NCI-H460 (cell line): ENCODE measurements at regions not wholly inside any gene's neighbourhood (a gene's known extent, or its start where the extent isn't known, plus 50 kb on each side); places are given as distances from the start of the nearest gene placed in this dataset.

Source experiments
- DNase-seq: peaks from one replicate; pipeline ENCODE4 v3.0.0-alpha.2; 2016; ENCODE audit warnings: low read depth; ENCODE audit errors: extremely low read depth

DNA sequence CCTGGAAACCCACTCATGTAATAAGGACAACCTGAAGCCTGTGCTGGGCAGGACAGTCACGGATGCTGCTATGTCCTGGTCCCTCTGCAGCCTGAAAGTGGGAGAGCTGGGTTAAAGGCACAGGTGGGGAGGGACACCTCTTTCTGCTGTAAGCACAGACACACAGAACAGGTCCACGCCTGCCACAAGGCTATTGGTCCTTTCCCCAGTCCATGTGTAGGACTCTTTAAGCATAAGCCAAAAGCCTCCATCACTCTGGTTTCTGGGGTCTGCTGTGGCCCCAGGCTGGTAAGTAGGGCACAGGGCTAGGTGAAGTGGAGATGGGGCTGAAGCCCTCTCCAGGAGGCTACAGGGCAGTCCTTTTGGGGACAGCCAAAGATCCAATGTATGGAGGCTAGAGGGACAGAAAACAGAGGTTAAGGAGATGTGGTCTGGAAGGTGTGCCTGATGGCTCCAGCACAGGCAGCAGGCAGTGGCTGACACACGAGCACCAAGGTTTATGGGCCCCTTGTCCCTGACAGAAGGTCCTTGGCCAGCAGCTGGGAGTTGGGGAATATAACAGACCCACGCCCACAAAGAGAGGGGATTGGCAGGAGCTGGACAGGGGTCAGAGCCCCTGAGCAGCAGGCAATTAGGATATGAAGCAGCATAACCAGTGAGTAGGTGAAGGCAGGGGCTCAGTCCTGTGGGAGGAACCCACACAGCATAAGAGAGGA, 203.6 kb upstream of the MVB12B start:
- DNase-seq: no peak

DNA sequence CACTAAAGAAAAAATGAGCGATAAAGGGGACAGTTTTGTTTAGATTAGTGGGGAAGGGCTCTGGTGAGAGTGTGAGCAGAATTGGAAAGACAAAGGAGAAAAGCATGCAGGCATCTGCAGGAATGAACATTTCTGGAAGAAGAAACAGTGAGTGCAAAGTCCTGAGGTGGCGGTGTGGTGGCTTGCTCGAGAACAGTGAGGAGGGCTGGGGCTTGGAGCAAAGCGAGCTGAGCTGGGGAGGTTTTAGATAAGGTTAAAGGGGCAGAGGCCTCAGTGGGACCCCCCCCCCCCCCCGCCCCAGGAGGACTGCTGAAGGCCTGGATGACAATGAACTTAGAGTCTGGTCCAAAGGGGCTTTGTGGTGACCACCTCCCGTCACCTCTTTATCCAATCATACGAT, 202.7 kb upstream of the MVB12B start:
- DNase-seq: no peak

DNA sequence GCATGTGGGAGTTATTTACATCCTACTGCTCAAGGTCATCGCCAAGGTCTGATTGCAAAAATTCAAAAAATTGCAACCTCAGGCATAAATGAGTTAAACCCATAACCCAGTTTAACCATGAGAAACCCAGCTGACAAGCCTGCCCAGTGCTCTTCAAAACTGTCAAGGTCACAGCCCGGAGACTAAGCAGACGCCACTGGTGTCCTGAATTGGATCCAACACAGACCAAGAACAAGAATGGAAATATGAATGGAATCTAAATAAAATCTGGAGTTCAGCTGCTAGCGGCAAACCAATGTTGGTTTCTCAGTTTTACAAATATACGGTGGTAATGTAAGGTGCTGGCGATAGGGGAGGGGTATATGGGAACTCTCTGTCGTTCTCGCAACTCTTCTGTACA, 201.5 kb upstream of the MVB12B start:
- no peak for DNase-seq

DNA sequence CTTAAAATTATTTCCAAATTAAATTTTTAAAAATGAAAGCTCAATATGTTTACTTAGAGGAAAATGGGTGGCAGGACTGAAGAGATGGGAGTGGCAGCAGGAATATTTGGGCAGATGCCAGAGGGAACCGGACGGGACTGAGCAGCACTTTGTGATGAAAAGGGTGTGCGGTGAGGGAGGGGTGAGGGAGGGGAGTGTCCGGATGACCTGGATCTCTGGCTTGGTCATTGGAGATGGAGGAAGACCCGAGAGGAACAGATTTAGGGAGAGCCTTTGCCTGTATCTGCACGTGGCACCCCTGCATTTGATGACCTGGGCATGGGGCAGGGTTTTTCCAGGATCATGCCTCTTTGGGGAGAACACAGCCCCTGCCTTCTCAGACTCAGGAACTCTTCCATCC, 201.1 kb upstream of the MVB12B start:
- no peak for DNase-seq

DNA sequence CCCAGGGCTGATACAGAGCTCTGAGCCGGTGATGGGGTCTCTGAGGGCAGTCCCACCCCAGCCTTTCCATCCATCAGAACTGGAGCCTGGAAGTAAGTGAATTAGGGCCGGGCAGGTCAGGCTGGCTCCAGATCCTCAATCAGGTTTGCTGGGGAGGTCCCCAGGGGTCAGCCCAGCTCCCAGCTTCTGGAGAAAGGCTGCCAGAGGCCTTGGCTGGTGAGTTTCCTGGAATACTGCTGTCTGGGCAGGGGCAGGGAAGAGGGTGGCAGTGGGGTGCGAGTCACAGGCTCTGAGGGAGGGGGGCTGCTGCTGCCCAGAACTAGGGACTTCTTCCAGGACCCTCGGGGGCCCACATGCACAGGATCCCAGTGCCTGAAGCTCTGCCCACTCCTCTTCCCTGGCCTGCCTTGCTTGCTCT, 200.6 kb upstream of the MVB12B start:
- no peak for DNase-seq

DNA sequence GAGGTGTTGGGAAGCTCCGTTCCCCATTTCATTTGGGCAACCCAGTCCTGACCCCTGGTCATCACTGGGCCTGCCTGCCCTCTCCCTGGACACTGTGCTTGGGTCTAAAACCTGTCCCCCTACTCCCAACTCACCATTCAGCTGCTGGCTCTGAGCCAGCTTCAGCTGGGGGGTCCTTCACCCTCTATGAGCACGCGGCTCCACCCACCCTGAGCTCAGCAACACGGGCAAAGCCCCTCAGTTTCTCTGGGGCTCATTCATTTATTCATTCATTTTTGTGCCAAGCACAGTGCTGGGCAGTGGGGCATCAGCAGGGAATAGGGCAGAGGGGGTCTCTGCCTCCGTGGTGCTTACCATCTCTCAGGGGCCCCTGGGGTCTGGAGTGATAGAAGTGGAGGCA, 199.8 kb upstream of the MVB12B start:
- no peak for DNase-seq

DNA sequence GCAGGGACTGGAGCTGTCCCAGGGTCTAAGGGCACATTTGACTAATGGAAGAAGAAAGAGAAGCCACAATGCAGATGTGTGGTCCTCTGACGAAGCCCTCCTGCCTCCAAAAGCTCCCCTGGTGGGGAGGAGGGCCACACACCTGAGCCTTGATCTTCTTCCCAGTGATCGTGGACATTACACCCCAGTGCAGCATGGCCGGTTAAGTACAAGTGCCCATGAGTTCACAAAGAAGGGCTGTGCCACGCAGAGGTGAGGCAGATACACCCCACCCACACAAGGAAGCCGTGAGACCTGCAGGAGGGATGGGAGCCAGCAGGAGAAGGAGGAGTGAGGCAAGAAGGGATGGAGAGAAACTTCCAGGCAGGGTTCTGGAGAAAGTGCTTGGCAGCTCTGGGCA, 199.0 kb upstream of the MVB12B start:
- no peak for DNase-seq

DNA sequence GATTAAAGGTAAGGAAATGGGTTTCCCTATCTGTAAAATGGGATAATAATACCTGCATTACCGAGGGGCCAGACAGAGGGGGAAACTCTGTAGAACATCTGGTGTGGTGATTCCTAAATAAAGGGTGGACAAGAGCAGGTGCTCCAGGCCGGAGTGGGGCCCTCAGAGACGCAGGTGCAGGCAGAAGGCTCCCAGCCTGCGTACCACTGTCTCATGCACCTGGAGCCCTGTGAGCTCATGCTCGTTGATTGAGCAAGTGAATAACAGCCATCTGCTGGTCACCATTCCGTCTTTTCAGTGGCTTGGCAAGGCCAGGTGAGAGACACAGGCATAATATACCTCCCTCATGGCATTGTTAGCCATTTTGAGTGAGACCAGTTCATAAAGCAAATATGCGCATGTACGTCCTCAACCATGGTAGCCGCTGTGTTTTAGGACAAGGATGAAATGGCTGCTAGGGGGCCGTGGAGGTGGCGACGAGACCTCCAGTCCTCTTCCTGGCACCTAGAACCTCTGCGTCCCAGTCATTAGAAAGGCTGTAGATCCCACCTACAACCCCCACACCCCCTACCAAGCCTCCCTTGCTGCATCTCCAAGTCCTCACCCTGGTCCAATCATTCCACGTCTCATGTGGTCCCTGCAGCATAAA, 198.0 kb upstream of the MVB12B start:
- no peak for DNase-seq

DNA sequence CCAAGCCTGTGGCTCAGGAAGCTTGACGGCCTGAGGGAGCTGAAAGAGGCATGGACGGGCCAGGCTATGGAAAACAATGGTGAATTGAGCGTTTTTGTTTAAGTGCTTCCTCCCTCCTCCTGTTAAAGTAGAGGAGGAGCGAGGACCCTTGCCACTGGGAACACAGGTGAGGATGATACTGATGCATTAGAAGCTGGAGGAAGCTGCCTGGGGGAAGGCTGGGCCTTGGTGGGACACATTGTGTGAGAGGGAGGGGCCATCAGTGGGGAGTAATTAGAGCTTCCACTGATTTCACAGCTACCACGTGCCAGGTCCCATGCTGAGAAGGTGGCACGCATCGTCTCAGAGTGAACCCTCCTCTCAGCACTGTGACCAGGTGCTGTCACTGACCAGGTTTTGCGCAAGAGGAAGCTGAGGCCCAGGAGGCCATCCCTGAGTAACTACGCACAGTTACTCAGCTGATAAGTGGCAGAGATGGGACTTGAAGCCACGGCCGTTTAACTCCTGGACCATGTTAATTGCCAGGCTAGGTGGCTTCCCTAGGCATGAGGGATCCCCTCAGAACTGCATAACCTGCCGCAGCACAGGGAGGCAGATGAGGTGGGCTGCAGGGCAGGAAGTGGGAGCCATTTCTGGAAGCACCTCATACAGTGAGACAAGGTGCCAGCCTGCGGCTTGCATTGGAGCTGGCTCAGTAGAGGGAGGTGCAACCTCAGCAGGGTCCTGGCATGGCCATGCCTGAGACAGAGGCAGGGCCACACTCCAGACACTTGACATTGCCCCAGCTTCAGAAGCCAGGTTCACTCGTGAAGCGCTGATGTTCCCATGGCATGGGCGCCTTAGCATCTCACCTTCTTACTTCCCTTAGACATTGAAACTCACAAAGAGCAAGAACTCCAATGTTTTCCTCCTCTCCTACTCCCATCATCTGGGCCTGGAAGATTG, 195.3 kb upstream of the MVB12B start:
- DNase-seq: no peak

DNA sequence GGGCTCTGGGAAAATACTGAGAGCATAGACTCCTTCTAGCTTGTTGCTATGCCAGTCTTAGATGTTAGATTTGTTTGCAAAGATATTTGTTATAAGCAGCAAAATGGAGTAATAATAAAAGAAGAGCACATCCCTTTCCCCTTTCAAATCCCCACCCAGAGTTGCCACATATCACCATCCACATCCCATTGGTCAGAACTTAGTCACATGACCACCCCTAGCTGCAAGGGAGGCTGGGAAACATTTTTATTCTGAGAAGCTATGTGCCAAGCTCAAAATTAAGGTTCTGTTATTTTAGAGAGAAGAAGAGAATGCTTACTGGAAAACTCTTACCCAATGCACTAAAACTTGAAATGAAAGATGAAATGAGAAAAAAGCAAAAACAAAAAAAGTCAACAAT, 193.9 kb upstream of the MVB12B start:
- no peak for DNase-seq

DNA sequence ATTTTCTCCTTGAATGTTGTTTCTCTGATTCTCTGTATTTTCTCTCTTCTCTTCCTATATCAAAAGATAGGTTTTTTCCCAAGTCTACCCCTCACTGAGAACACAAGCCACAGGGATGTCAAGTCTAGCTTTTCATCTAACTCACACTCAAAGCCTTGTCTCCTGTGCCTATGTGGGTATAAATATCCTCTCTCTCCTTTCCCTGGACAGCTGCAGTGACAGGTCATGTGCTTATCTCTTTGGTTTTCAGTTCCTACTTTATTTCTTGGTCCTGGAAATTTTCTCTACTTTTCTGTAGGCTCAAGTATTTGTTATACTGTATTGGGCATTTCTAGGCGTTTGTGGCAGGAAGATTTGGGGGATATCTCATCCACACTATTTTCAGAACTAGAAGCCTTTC, 182.4 kb upstream of the MVB12B start:
- no peak for DNase-seq

DNA sequence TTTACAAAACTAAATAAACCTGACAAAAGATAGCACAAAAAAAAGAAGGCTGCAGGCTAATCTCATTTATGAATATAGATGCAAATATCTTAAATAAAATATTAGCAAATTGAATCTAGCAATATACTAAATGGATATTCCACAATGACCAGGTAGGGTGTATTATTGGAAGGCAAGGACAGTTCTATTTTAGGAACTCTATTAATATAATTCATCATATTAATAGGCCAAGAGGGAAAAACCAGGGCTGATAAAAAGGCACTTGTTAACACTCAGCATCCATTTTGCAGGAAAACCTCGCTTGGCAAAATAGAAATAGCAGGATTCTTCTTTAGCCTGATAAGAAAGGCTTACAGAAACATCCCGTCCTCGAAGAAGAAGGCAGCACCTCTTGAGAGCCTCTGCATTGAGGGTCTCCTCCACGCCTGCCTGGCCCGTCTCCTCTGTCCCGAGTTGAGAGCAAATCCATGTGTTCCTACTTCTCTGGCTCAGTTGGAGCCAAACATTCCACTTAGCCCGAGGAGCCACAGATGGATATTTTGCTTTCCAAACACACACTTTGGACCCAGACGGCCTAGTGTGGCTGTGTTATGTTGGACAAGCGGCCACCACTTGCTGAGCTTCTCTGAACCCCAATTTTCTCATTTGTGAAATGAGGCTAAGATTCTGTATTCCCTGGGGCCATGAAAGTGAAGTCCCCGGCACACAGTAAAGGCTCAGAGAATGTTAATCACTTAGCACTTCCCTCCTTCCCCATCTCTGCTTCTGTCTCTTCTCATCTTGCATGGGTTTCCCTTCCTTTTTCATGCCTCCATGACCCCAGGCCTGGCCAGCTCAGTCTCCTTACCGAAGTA, 181.8 kb upstream of the MVB12B start:
- DNase-seq: no peak

DNA sequence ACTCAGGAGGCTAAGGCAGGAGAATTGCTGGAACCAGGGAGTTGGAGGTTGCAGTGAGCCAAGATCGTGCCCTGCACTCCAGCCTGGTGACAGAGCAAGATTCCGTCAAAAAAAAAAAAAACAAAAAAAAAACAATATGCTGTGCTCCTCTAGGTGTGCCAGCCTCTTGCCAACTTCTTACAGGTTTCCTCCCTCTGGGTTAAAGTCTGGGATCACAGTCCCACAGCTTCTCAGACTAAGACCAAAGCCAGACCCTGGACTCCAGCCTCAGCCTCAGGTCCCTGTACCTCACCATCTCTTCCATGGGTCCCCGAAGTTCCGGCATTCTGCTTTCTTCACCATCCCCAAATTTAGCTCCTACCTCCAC, 180.8 kb upstream of the MVB12B start:
- DNase-seq: no peak

DNA sequence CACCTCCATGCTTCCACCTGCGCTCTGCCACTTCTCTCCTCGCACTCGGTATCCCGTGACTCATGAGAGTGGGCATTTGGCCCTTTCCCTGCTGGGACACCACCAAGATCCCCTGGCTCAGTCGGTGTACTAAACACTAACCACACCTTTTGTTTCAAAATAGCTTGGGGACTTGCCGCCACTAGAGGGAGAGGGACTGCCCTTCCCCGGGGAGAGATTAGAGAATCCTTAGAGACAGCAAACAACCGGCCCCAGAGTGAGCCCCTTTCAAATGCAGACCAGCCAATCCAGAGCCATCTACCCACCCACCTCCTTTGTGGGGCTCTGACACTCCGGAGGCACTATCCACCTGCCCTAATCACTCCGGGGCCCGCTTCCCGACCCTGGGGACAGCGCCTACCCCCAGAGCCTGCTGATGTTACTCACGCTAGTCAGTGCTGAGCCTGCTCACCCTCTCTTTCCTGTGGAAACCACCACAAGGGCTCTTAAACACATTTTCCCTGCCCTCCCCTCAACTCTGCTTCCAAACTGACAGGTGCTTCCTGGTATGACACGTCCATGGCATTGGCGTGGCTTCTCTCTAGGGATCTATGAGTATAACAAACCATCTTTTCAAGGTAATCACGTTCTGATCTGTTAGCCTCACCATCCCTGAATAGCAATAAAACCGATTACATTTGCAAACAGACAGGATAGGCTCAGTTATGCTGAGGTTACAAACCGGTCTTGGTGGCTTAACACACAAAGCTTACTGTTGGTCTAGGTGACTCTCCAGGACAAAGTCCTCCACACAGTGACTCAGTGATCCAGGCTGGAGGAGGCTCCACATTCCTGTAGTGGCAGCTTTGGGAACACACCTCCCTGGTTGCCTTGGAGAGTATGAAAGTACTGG, 180.1 kb upstream of the MVB12B start:
- DNase-seq: peak; percentile 20

DNA sequence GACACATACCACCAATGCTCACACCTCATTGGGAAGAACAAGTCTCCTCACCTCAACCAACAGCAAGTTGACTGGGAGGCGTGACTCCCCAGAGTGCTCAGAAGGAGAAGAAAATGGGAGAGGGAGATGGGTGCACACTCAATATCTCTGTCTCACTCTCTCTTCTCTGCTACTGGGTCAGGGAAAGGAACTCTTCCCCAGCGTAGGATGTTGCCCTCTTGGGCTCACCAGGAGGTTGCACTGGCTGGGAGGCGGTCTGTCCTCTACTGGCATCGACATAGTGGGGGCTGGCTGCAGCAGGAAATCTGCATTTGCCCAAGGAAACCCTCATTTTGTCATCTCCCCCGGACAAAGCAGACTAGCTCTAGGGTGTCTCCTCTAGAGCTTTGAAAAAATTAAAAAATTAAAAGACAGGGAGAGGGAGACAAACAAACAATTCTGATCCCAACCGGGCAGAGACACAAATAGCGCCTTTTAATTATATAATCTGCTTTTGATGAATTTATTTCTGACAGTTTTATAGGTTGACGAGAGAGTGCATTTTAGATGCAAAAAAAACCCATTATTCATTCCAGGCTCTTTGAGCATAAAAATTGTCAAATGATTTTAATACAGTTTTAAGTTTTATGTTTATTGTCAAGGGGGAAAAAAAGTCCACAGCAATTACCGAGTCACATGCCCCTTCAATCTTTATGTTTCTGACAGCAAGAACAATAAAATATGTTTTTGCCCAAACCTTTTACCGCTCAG, 179.3 kb upstream of the MVB12B start:
- DNase-seq: no peak

DNA sequence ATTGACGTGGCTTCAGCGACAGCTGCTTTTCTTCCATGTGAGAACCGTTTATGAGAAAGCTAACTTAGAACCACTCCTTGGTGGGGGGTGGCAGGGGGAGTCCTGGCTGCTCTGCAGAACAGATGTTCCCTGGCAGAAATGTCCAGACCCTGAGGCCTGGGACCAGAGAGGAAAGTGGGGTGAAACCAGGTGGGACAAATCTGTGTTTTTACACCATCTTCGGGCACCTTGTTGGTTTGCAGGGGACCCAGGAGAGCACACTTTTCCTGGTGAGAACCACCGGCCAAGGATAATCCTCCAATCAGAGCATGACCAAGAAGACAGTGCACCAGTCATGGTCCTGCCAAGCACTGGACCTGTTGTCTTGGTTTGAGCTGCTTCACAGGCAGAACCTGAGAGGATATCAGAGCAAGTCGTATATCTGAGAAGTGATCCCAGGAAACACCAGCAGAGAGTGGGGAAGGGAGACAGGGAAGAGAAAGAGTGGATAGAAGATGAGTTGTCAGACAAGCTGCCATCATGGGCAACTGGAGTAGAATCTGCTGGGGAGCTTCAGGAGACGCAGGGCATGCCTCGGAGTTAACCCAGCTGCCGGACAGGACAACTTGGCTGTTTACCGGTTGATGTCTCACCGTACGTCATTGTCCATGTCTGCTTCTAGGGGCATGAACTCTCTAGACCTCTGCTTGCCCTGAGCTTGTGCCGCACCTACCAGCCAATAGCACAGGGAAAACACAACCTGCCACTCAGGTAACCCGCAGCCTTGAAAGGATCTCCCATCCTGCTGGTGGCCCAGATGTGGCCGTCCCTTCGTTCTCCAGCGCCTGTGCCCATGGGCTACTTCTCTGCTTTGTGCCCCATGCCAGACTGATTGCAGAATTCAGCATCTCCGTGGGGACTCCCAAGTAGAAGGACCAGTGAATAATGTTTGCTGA, 178.4 kb upstream of the MVB12B start:
- DNase-seq: no peak

DNA sequence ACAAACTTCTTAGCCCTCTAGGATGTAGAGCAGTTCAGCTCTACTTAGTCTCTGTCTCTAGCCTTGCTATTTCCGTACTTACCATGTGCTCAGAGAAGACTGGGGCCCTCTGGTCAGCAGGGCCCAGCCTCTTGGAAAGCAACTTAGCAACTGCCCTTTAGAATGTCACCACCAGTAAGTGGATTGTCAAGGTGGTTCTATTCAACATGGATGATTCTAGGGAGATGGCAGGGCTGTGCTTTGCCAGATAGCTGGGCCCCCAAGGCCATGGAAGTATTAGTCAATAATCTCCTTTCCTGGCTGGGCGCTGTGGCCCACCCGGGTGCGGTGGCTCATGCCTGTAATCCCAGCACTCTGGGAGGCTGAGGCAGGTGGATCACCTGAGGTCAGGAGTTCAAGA, 177.6 kb upstream of the MVB12B start:
- no peak for DNase-seq

DNA sequence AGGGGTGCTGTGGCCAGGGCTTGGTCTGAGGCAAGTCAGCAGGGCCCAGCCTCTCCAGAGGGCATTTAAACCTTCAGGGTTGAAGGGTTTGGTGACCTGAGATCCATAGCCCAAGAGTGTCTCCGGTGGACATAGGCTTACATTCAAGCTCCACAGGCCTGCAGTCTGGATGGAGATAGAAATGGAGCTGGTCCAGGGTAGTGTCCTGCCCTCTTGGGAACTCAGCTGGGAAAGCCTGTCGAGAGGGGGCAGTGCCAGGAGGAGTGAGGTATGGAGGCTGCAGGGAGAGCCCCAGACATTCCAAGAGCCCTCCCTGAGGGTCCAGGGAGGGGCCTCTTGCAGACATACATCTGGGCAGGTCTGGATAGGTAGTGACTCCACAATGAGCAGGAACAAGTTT, 177.0 kb upstream of the MVB12B start:
- no peak for DNase-seq
